H9 (cell line): ENCODE measurements at regions not wholly inside any gene's neighbourhood (a gene's known extent, or its start where the extent isn't known, plus 50 kb on each side); places are given as distances from the start of the nearest gene placed in this dataset.
"Not testable (repeated sequence)": the region's sequence is repeated elsewhere in the genome, so short reads cannot be mapped to it uniquely, and the experiment has no call there.

ENCODE experiments used
- DNase-seq: peaks from one replicate; pipeline ENCODE4 v3.0.0-alpha.2; 2017
- H2AFZ ChIP-seq: one replicate; pipeline ENCODE4 v1.6.1; 2013; ENCODE audit warnings: mild to moderate bottlenecking, low read length, control low read depth, moderate library complexity
- H2AK5ac ChIP-seq: 2 replicates; pipeline ENCODE4 v1.6.1; 2013; ENCODE audit warnings: low read length, control low read depth, mixed read lengths; ENCODE audit not compliant: insufficient read length
- H2BK120ac ChIP-seq: one replicate; pipeline ENCODE4 v1.6.1; 2013; ENCODE audit warnings: low read depth, mild to moderate bottlenecking, low read length, control low read depth, inconsistent platforms; ENCODE audit not compliant: poor library complexity, severe bottlenecking
- H2BK12ac ChIP-seq: 2 replicates; pipeline ENCODE4 v1.6.1; 2013; ENCODE audit warnings: low read length, control low read depth, mixed read lengths, low read depth; ENCODE audit not compliant: insufficient read length
- H2BK15ac ChIP-seq: 2 replicates; pipeline ENCODE4 v1.6.1; 2013; ENCODE audit warnings: low read depth, low read length, control low read depth
- H2BK20ac ChIP-seq: one replicate; pipeline ENCODE4 v1.6.1; 2013; ENCODE audit warnings: low read depth, mild to moderate bottlenecking, low read length, control low read depth, inconsistent platforms; ENCODE audit not compliant: poor library complexity, severe bottlenecking
- H2BK5ac ChIP-seq: 2 replicates; pipeline ENCODE4 v1.6.1; 2013; ENCODE audit warnings: low read length, control low read depth, mixed read lengths; ENCODE audit not compliant: insufficient read length
- H3K14ac ChIP-seq: 2 replicates; pipeline ENCODE4 v1.6.1; 2013; ENCODE audit warnings: low read length, control low read depth; ENCODE audit not compliant: insufficient read depth
- H3K18ac ChIP-seq: 2 replicates; pipeline ENCODE4 v1.6.1; 2013; ENCODE audit warnings: low read depth, mild to moderate bottlenecking, mixed read lengths, low read length, control low read depth; ENCODE audit not compliant: insufficient read length
- H3K23ac ChIP-seq: 2 replicates; pipeline ENCODE4 v1.6.1; 2013; ENCODE audit warnings: low read length, control low read depth, mixed read lengths, low read depth; ENCODE audit not compliant: insufficient read length
- H3K23me2 ChIP-seq: 2 replicates; pipeline ENCODE4 v1.6.1; 2013; ENCODE audit warnings: low read depth, mild to moderate bottlenecking, mixed read lengths, low read length, control low read depth; ENCODE audit not compliant: insufficient read length, poor library complexity, severe bottlenecking
- H3K27ac ChIP-seq: 2 replicates; pipeline ENCODE4 v1.5.1; 2013; ENCODE audit warnings: low read length, control low read depth, mixed read lengths, low read depth; ENCODE audit not compliant: insufficient read length
- H3K27me3 ChIP-seq: 2 replicates; pipeline ENCODE4 v1.6.1; 2013; ENCODE audit warnings: low read length, control low read depth, inconsistent platforms; ENCODE audit not compliant: insufficient read depth
- H3K4ac ChIP-seq: 2 replicates; pipeline ENCODE4 v1.6.1; 2013; ENCODE audit warnings: low read depth, mild to moderate bottlenecking, control low read depth, inconsistent platforms, low read length, moderate library complexity
- H3K4me1 ChIP-seq: 2 replicates; pipeline ENCODE4 v1.6.1; 2013; ENCODE audit warnings: low read length, control low read depth, inconsistent platforms; ENCODE audit not compliant: insufficient read depth
- H3K4me2 ChIP-seq: 2 replicates; pipeline ENCODE4 v1.6.1; 2013; ENCODE audit warnings: low read length, control low read depth, mixed read lengths; ENCODE audit not compliant: insufficient read length, insufficient read depth
- H3K56ac ChIP-seq: 2 replicates; pipeline ENCODE4 v1.6.1; 2013; ENCODE audit warnings: low read depth, mild to moderate bottlenecking, mixed read lengths, low read length, control low read depth; ENCODE audit not compliant: insufficient read length
- H3K79me1 ChIP-seq: 2 replicates; pipeline ENCODE4 v1.6.1; 2013; ENCODE audit warnings: low read depth, mild to moderate bottlenecking, moderate library complexity, low read length, control low read depth, inconsistent platforms; ENCODE audit not compliant: insufficient read depth, poor library complexity, severe bottlenecking
- H3K79me2 ChIP-seq: 2 replicates; pipeline ENCODE4 v1.6.1; 2013; ENCODE audit warnings: low read length, control low read depth, inconsistent platforms; ENCODE audit not compliant: insufficient read depth
- H3K9ac ChIP-seq: 2 replicates; pipeline ENCODE4 v1.6.1; 2013; ENCODE audit warnings: low read length, control low read depth, mixed read lengths; ENCODE audit not compliant: insufficient read length; ENCODE audit errors: extremely low read depth
- H3K9me3 ChIP-seq: one replicate; pipeline ENCODE4 v1.6.1; 2013; ENCODE audit warnings: low read depth, low read length, inconsistent platforms; ENCODE audit not compliant: control insufficient read depth
- H3T11ph ChIP-seq: one replicate; pipeline ENCODE4 v1.6.1; 2013; ENCODE audit warnings: mild to moderate bottlenecking, low read length, control low read depth, inconsistent platforms
- H4K20me1 ChIP-seq: one replicate; pipeline ENCODE4 v1.6.1; 2013; ENCODE audit not compliant: control insufficient read depth, insufficient read length, insufficient read depth
- H4K5ac ChIP-seq: 2 replicates; pipeline ENCODE4 v1.6.1; 2013; ENCODE audit warnings: low read depth, mild to moderate bottlenecking, mixed read lengths, low read length, control low read depth; ENCODE audit not compliant: insufficient read length
- H4K8ac ChIP-seq: replicated peaks from 2 replicates; pipeline ENCODE4 v1.6.1; 2013; ENCODE audit warnings: low read length, control low read depth, mixed read lengths, low read depth; ENCODE audit not compliant: insufficient read length
- H4K91ac ChIP-seq: 2 replicates; pipeline ENCODE4 v1.6.1; 2013; ENCODE audit warnings: low read depth, mild to moderate bottlenecking, moderate library complexity, mixed read lengths, low read length, control low read depth; ENCODE audit not compliant: insufficient read length
- H3K27ac Mint-ChIP-seq, 3 experiments: 2 replicates in 2 of 3; 3 replicates in 1 of 3; pipeline ENCODE4 v1.8.0; 2020 to 2021; ENCODE audit warnings: mixed read lengths in 3 of 3, mild to moderate bottlenecking in 1 of 3, moderate library complexity in 1 of 3
- H3K27me3 Mint-ChIP-seq: 2 replicates; pipeline ENCODE4 v1.8.0; 2021; ENCODE audit warnings: low read depth, mild to moderate bottlenecking, moderate library complexity, mixed read lengths
- H3K36me3 Mint-ChIP-seq, 3 experiments: 2 replicates in 2 of 3; 3 replicates in 1 of 3; pipeline ENCODE4 v1.8.0; 2020 to 2021; ENCODE audit warnings: low read depth in 3 of 3, mixed read lengths in 3 of 3; ENCODE audit not compliant: insufficient read depth in 1 of 3
- H3K4me1 Mint-ChIP-seq, 2 experiments: 2 replicates each; pipeline ENCODE4 v1.8.0; 2020; ENCODE audit warnings: mixed read lengths in 2 of 2
- H3K4me3 Mint-ChIP-seq, 2 experiments: 2 replicates in 1 of 2; 3 replicates in 1 of 2; pipeline ENCODE4 v1.8.0; 2020 to 2021; ENCODE audit warnings: mild to moderate bottlenecking in 2 of 2, mixed read lengths in 2 of 2, moderate library complexity in 1 of 2
- H3K9me3 Mint-ChIP-seq, 2 experiments: 2 replicates in 1 of 2; 3 replicates in 1 of 2; pipeline ENCODE4 v1.8.0; 2020; ENCODE audit warnings: mild to moderate bottlenecking in 2 of 2, mixed read lengths in 2 of 2, moderate library complexity in 1 of 2
- WGBS: extraction: QIAGEN DNeasy Blood & Tissue Kit; methylation state at CpG from one replicate; pipeline ENCODE4 v1.1.7; 2013; ENCODE audit warnings: missing lambda C conversion rate, low lambda C conversion rate, mixed read lengths; ENCODE audit not compliant: insufficient read length; ENCODE audit errors: extremely low coverage; 5-methylcytosine and 5-hydroxymethylcytosine counted together
- TF ChIP-seq, protein P1 (sequence below): fragments of 200-600 bp; sonication (generic); conservative IDR thresholded peaks from 3 replicates; pipeline ENCODE4 v1.8.0; 2021; ENCODE audit warnings: antibody characterized with exemption, mild to moderate bottlenecking

DNA sequence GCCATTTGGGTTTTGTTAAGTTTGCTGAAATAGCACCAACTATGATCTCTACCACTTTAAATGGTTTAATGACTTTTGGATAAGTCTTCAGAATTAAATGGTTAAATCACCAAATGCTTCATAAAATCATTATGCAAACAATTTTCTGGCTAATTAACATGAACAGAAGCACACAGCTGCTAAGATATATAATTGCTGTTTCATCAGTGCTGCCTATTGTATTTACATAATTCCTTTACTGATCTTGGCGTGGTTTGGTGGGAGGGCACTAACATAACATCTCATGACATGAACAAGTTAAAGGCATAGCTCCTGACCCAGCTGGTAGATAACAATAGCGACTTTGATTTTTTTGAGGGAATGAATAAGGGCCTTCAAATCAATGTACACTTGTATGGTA is 94.1 kb downstream of the FZD1 start:
- no peak overlapping the region for H2AK5ac ChIP-seq
- peaks cover 100% of the 10 kb centered on the region for H3K27me3 Mint-ChIP-seq
- no peak overlapping the region for H3K27ac Mint-ChIP-seq
- no peak overlapping the region for H3K4me2 ChIP-seq
- H3K27ac ChIP-seq: no peak overlapping the region
- H3K4me3 Mint-ChIP-seq: no peak overlapping the region
- no peak overlapping the region for H2AFZ ChIP-seq
- H3K23me2 ChIP-seq: no peaks in the 10 kb centered on the region
- no peak overlapping the region for H2BK5ac ChIP-seq
- H4K91ac ChIP-seq: no peak overlapping the region
- no peaks in the 10 kb centered on the region for H3K79me2 ChIP-seq
- peaks cover 0 to 2% of the 10 kb centered on the region in 2 experiments; a peak in 1 of 5 replicates for H3K9me3 Mint-ChIP-seq
- no peaks in the 10 kb centered on the region for H3K9me3 ChIP-seq
- H3K4me1 ChIP-seq: no peaks in the 10 kb centered on the region
- no peak overlapping the region for H3T11ph ChIP-seq
- no peak overlapping the region for H3K4ac ChIP-seq
- TF ChIP-seq, protein P1, sequence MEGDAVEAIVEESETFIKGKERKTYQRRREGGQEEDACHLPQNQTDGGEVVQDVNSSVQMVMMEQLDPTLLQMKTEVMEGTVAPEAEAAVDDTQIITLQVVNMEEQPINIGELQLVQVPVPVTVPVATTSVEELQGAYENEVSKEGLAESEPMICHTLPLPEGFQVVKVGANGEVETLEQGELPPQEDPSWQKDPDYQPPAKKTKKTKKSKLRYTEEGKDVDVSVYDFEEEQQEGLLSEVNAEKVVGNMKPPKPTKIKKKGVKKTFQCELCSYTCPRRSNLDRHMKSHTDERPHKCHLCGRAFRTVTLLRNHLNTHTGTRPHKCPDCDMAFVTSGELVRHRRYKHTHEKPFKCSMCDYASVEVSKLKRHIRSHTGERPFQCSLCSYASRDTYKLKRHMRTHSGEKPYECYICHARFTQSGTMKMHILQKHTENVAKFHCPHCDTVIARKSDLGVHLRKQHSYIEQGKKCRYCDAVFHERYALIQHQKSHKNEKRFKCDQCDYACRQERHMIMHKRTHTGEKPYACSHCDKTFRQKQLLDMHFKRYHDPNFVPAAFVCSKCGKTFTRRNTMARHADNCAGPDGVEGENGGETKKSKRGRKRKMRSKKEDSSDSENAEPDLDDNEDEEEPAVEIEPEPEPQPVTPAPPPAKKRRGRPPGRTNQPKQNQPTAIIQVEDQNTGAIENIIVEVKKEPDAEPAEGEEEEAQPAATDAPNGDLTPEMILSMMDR: no peak
- no peaks in the 10 kb centered on the region for H3K79me1 ChIP-seq
- H3K9ac ChIP-seq: no peak overlapping the region
- H2BK15ac ChIP-seq: no peak overlapping the region
- peaks cover 50% of the 10 kb centered on the region for H3K27me3 ChIP-seq
- no peak overlapping the region for H2BK12ac ChIP-seq
- no peak overlapping the region for H3K23ac ChIP-seq
- H4K8ac ChIP-seq: no peak overlapping the region
- H3K14ac ChIP-seq: no peak overlapping the region
- no CpG with 5 or more reads among the region's 2 CpGs for WGBS
- no peaks in the 10 kb centered on the region for H3K36me3 Mint-ChIP-seq
- peaks cover 18 to 31% of the 10 kb centered on the region in 2 experiments for H3K4me1 Mint-ChIP-seq
- DNase-seq: no peak
- H4K20me1 ChIP-seq: no peaks in the 10 kb centered on the region
- H3K18ac ChIP-seq: no peak overlapping the region
- H2BK120ac ChIP-seq: no peak overlapping the region
- no peak overlapping the region for H4K5ac ChIP-seq
- H2BK20ac ChIP-seq: no peak overlapping the region
- H3K56ac ChIP-seq: no peak overlapping the region

DNA sequence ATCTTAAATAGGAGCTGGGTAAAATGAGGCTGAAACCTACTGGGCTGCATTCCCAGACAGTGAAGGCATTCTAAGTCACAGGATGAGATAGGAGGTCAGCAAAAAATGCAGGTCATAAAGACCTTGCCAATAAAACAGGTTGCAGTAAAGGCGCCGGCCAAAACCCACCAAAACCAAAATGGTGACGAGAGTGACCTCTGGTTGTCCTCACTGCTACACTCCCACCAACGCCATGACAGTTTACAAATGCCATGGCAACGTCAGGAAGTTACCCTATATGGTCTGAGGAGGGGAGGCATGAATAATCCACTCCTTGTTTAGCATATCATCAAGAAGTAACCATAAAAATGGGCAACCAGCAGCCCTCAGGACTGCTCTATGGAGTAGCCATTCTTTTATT is 100.9 kb downstream of the FZD1 start:
- not testable (repeated sequence) for H2BK15ac ChIP-seq, H2AK5ac ChIP-seq, H4K5ac ChIP-seq, H3K23ac ChIP-seq, H3K79me2 ChIP-seq, H2BK5ac ChIP-seq, H4K20me1 ChIP-seq, DNase-seq, H3K9ac ChIP-seq, H4K91ac ChIP-seq, H3T11ph ChIP-seq, H3K18ac ChIP-seq, H3K36me3 Mint-ChIP-seq, H4K8ac ChIP-seq, H2BK120ac ChIP-seq, H3K4ac ChIP-seq, H3K27ac Mint-ChIP-seq, H3K27ac ChIP-seq, H2BK20ac ChIP-seq, H3K4me1 ChIP-seq, H3K56ac ChIP-seq, H3K9me3 Mint-ChIP-seq, H3K27me3 ChIP-seq, H2BK12ac ChIP-seq, H3K9me3 ChIP-seq, H3K14ac ChIP-seq, H3K4me3 Mint-ChIP-seq, H3K4me2 ChIP-seq, H2AFZ ChIP-seq, H3K79me1 ChIP-seq, H3K23me2 ChIP-seq
- H3K4me1 Mint-ChIP-seq: peaks cover 19 to 35% of the 10 kb centered on the region in 2 experiments
- peaks cover 79% of the 10 kb centered on the region for H3K27me3 Mint-ChIP-seq
- no CpG with 5 or more reads among the region's 5 CpGs for WGBS
